DMS153 treated with DMSO at 0.1 percent for 48 hours (cell line): ENCODE measurements at regions not wholly inside any gene's neighbourhood (a gene's known extent, or its start where the extent isn't known, plus 50 kb on each side); places are given as distances from the start of the nearest gene placed in this dataset.

Experiments used
- DNase-seq: peaks from one replicate; lab custom pipeline; 2025; ENCODE audit not compliant: unreplicated experiment; lab: John Stamatoyannopoulos, UW

DNA sequence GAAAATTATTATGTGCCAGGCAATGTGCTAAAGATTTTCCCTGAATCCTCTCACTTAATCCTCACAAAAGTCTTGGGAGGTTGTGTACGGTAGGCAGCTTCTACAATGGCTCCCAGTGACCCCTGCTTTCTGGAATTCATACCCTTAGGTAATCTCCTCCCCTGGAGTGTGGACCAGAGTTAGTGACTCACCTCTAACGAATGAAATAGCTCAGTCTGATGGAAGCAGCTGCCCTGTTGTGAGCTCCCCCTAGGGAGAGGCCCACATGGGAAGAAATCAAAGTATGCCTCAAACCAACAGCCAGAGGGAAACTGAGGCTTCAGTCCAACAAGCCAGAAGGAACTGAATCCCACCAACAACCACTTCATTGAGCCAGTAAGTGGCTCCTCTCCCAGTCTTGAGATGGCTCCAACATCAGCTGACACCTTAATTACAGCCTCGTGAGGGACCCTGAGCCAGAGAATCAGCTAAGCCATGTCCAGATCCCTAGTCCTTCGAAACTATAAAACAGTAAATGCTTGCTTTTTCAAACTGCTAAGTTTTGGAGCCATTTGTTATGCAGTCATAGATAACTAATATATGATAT lies 98.9 kb upstream of the ISX start:
- no peak for DNase-seq

- no peak for DNase-seq
These were observed 96.8 kb upstream of the ISX start for GRCh38 chr22:34969001-34969790.

DNA sequence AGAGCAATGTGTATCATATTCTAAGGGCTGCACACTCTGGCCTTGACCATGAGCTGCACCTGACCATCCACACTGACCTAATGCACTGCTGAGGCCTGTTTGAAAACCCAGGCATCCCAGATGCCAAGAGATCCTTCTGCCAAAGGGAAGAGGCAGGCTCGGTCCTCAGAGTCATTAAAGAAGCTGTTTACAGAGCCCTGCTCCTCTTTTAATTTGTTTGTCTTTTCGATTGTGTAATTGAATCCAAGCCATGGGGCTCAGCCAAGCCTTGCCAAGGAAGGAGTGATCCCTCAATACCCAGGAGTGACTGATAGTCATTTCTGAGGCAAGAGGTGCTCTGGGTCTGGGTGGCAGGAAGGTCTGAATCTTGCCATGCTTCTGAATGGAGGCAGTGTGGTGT lies 94.5 kb upstream of the ISX start:
- no peak for DNase-seq

DNA sequence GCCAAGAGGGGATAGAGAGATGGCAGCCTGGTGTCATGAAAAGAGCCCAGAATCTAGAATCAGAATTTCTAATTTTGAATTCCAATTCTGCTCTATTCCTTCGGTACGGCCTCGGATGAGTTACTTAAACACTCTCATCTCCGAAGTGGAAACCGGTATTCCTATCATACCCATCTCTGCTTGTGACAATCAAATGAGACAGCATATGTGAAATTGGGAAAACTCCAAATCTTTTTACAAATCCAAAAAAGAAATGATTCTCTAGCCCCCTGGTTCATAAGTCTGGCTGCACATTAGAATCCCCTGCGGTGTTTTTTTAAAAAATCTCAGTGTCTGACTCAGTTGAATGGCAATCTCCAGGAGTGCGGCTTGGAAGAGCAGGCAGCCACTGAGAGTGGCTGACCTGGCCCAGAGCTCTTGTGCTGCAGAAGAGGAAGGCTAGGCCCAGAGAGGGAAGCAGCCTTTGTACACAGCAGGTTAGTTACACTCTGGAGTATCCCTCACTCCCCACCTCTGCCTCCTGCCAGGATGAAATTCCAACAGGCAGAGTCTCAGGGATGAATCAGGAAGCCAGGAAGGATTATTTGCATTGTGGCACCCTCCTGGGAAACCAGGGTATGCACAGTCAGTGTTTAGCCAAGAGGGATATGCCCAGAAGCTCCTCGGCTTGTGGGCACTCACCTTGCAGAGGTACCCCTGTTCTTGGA lies 93.6 kb upstream of the ISX start:
- DNase-seq = no peak

DNA sequence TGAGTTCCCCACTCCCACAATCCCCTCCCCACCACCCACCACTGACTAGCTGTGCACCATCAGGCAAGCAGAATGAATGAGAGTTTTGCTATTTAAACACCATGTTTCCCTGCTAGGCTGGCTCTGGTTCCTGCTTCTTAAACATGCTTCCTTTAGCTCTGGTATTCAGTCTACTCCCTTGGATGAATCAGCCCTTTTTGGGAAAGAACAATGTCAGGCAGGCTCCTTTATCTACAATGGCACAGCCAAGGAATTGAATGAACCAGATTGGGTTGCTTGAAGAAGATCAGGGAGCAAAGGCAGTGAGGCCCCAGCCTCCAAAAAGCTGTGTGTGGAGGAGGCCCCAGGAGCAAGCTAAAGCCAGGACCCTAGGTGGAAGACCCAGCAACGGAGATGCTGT lies 92.9 kb upstream of the ISX start:
- no peak for DNase-seq

GRCh38 chr22:34973926-34974325 lies 92.0 kb upstream of the ISX start:
- DNase-seq = no peak

GRCh38 chr22:34975721-34976120 lies 90.2 kb upstream of the ISX start:
- DNase-seq = no peak

DNA sequence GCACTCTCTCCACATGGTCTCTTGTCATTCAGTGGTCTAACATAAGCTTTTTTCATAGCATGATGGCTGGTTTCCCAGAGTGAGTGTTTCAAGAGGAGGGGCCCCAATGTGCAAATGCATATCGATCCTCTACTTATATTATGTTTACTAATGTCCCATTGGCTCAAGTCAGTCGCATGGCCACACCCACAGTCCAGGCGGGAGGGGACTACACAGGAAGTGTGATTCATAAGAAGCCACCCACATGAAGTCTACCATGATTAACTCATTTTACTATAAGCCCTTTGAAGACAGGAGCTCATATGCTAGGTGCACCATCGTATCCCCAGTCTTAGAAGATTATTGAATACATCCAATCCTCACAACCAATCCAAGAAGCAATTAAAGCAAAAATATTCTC lies 89.5 kb upstream of the ISX start:
- DNase-seq = no peak

DNA sequence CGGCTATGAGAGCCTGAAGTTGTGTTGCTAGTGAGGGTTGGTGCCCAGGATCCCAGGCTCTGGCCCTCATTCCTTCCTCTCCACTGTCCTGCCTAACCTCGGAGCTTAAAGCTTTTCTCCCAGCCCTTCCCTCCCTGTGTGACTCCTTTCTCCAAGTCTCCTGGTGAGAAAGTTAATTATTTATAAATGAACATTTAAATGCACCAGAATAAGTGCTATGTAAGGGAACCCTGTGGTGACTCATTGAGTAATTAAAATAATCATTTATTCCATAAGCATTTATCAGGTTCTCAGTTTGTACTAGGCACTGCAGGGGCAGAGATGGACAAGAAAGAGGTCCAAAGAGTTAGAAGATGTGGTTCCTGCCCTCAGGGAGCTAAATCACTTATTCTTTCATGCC lies 89.1 kb upstream of the ISX start:
- no peak for DNase-seq

DNA sequence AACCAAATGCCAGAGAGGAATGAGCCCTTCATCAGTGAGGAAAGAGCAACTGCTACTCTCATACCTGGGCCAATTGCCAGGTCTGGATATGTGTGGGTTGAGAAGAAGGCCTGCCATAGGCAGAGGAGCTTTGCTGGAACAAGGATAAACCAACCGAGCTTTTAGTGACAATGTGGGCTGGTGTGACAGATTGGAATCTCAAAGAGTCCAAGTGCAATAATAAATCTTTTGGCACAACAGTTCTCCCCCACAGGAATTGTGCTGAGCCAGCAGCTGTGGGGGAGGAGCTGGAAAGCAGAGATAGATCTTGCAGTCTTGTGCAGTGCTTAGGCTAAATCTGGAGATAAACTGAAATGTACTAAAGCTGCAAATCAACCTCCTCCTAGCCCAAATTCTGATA lies 79.4 kb upstream of the ISX start:
- DNase-seq = no peak

GRCh38 chr22:34992672-34993071 lies 73.3 kb upstream of the ISX start:
- no peak for DNase-seq

DNA sequence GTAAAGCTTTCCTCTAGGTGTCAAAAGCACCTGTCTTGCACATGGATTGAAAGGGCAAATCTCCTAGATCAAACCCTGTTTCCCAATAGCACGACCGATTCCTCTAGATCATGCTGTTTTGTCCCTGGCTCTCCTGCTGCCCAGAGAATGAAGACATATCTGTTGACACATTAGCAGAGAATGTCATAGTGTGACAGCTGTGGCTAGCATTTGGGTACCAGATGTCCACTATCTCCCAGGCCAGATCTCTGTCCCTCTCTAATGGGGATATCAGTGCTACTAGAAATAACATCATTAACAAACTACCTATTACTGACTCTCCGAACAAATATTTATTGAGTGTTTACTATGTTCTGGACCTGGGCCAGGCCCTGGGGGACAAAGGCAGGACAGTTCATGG lies 72.4 kb upstream of the ISX start:
- DNase-seq = no peak

- DNase-seq = no peak
These were observed 68.2 kb upstream of the ISX start for GRCh38 chr22:34997633-34998299.

- no peak for DNase-seq
These were observed 67.0 kb upstream of the ISX start for GRCh38 chr22:34998921-34999320.

DNA sequence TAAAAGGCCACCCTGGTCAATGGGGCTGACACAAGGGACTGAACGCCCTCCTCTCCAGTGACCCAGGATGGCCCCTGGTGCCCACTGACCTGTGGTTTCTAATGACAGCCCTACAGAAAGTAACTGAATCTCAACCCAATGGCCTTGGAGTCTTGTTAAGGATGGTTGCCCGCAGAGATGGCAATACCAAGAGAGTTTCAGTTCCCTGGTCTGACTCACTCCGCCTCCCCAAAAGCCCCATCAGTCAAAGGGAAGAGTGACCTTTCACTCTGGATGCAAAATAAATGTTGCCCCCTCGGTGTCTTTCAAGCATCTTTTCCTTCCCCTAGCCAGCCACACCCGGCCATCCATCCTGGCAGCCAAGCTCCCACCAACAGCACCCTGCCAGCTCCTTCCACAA lies 57.7 kb upstream of the ISX start:
- DNase-seq = no peak

GRCh38 chr22:35010543-35010942 lies 55.4 kb upstream of the ISX start:
- DNase-seq = no peak

DNA sequence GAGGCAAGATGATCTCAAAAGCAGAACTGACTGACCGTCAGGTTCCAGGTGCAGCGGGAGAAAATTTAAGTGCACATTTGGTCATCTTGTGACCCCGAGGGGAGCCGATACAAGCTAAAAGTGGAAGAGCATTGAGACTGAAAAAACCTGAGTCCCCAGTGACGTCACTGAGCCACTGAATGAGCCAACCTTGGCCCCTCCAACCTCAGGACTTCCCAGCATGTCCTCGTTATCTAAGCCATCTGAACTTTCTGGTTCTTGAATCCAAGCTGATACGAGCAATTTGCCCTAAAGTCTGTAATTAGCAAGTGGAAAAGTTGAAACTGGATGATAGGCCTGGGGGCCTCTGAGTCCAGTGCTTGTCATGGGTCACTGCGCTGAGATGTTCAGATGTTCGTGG lies 51.1 kb upstream of the ISX start:
- DNase-seq = no peak
